ENCODE measurements at regions not wholly inside any gene's neighbourhood (a gene's known extent, or its start where the extent isn't known, plus 50 kb on each side); places are given as distances from the start of the nearest gene placed in this dataset.

DNA sequence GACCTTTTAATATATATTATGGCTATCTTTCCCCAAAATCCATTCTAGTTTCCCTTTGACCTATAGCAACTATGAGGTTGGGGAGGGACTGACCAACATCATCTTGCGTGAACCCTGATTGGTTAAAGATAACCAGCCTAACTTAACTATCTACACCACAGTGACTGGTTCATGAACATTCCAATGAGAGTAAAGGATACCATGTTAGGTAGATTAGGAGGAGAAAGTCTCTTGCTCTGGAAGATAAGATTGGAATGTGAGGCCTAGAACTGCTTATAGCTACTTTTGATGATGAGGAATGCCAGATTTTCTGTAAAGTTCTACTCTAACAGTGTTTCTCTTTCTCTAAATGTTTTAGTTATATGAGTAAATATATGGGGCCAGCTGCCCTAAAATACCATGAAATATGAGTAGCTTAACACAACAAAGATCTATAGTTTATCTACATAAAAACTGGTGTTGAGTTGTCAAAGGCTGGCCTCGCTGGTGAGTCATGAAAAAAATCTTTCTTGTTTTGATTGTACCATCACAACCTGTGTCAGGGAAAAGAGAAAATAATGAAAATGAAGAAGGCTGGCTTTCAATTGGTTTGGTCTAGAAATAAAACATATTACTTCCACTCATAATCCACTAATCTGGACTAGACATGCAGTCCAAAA is 481.4 kb downstream of the NSUN3 start:
- DNase-seq (ENCODE audit: extremely low spot score, insufficient read length, low read depth) = no peak
- FAIRE-seq = no peak

DNA sequence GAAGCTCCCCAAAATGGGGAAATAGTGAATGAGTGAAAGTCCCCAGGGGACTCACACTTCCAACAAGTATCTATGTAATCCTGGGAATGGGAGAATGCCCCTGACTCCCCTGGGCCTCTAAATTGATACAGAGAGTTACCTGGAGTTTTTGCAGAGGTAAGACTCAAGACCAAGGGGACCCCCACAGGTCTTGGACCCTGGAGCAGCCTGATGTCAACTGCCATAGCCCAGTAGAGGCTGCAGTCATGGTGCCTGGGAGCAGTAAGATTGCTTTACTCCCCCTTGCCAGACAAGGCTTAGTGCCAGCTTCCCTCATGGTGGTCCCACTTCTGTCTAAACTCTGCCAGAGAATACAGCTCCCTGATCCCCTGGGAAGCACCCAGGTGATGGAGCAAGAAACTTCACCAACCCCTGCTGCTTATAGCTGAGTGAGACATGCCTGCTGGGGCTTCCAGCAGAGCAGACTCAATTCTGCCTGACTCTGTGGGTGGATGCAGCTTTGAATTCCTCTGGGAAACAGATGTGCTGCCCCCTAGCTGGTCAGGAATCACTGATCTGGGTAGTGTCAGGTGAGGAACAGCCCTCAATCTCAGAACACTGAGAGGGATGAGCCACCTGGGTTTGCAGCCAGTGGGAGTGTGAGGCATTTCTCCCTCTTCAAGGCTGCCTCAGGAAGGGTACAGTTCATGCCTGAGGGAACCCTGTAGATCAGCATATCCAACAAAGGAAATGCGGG is 485.9 kb downstream of the NSUN3 start:
- DNase-seq (ENCODE audit: extremely low spot score, insufficient read length, low read depth) = no peak
- FAIRE-seq = no peak

DNA sequence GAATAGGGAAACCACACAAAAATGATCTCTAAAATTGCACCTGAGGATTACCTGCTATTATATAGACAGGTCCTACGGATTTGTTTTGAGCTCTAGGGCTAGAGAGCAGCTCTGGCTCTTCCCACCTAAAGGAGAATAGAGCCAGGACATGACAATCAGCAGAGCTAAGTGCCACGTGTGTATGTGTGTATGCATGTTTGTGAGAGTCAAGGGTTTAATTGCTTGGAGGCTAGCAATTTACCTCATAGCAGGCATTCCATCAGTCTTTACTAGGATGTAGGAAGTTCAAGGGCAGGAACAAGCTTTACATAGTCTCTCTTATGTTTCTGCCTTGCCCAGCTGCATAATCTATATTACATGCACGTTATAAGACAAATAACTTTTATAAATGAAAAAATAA is 498.2 kb downstream of the NSUN3 start:
- DNase-seq (ENCODE audit: extremely low spot score, insufficient read length, low read depth) = no peak
- no peak for FAIRE-seq

DNA sequence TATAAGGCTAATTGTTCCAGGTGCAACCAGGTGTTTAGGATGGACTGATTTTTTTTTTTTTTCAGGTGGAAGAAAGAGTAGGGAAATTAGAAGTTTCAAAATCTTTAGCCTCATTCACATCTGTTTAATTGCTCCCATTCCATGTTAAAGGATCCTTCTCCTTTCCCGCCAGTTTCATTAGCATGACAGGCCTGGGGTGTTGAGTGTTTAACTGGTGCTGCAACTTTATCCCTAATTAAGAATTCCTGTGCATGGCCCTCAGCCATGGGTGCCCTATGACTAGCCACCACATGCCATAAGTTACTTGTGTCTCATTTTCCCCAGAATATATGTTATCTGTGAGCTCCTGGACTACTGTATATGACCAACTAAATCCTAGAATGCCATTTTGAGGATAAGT is 501.4 kb downstream of the NSUN3 start:
- FAIRE-seq (no peak), DNase-seq (ENCODE audit: extremely low spot score, insufficient read length, low read depth) (no peak)

DNA sequence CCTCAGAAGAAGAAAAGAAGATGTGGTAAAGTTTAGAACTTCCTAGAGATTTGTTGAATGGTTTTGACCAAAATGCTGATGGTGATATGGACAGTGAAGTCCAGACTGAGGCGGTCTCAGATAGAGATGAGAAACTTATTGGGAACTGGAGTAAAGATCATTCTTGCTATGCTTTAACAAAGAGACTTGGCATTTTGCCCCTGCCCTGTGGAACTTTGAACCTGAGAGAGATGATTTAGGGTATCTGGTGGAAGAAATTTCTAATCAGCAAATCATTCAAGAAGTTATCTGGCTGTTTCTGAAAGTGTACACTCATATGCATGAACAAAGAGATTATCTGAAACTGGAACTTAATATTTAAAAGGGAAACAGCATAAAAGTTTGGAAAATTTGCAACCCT is 505.2 kb downstream of the NSUN3 start:
- FAIRE-seq = no peak
- DNase-seq (ENCODE audit: extremely low spot score, insufficient read length, low read depth) = no peak

DNA sequence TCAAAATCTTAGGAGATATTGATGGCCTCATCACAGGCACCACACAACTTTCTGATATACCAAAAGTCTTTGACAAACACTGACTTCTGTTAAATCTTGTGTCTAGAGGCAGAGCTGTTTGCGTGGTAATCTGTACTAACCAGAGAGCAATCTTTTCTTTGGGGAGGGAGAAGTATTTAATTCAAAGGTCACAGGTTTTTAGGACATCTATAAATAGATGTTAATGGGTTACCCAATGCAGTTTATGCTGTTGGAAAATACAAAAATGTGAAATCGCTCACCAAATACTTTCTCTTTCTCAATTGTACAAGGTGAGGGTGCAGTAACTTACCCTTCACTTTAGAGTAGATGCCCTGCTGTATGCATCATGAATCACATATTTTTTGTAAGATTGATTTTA is 510.5 kb downstream of the NSUN3 start:
- DNase-seq (ENCODE audit: extremely low spot score, insufficient read length, low read depth) = no peak
- FAIRE-seq = no peak

DNA sequence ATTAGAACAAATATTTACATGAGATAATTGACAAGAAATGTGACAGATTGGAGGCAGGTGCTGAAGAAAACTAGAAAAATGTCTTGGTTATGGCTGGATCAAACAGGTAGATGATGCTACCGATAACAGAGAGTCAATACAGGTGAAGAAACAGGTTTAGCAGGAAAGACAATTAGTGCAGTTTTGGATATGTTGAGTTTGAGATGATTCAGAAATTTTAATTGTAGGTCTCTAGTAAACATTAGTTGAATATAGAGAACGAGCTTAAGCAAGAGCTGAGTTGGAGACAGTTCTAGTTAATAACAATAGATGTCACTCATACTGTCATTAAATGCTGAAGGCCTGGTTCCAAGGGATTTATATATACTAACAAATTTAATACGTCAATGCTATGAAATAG is 524.4 kb downstream of the NSUN3 start:
- DNase-seq (ENCODE audit: extremely low spot score, insufficient read length, low read depth) (no peak), FAIRE-seq (no peak)

DNA sequence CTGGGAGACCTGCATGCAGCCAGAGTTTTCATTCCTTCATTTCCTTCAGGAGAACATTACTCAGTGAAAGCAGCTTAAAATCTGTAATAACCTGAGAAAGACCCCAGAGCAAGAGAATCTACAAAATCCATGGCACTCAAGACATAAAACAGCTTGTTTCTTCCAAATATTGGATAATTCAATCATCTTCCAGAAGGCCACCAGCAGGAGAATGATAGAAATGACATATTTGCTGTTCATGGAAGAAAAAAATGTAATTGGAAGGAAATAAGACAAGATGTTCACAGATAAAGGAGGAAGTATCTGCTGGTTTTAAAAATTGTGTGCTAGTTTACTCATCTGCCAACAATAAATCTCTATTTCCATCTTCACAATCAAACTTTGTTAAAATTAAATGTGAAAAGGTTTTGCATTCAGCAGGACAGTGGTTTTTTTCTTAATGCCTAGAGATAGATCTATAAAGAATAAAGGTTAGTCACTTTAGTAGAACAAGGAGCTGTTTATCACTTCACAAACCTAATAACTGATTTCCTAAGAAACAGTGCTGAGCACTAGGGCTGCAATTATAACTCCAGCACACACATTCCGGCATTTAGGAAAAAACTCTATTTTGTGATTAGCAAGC is 530.8 kb downstream of the NSUN3 start:
- FAIRE-seq (no peak), DNase-seq (ENCODE audit: extremely low spot score, insufficient read length, low read depth) (no peak)

DNA sequence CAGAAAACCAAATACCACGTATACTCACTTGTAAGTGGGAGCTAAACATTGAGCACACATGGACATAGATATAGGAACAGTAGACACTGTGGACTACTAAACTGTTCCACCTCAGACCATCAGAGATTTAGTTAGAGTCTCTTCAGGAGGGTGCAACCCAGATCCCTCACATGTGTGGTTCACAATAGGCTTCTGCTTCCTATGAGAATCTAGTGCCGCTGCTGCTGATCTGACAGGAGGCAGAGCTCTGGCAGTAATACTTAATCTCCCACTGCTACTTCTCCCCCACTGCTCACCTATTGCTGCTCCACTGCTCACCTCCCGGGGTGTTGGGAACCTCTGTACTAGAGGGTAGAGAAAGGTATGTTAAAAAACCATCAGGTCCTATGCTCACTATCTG is 533.3 kb downstream of the NSUN3 start:
- DNase-seq (ENCODE audit: extremely low spot score, insufficient read length, low read depth) (no peak), FAIRE-seq (no peak)

DNA sequence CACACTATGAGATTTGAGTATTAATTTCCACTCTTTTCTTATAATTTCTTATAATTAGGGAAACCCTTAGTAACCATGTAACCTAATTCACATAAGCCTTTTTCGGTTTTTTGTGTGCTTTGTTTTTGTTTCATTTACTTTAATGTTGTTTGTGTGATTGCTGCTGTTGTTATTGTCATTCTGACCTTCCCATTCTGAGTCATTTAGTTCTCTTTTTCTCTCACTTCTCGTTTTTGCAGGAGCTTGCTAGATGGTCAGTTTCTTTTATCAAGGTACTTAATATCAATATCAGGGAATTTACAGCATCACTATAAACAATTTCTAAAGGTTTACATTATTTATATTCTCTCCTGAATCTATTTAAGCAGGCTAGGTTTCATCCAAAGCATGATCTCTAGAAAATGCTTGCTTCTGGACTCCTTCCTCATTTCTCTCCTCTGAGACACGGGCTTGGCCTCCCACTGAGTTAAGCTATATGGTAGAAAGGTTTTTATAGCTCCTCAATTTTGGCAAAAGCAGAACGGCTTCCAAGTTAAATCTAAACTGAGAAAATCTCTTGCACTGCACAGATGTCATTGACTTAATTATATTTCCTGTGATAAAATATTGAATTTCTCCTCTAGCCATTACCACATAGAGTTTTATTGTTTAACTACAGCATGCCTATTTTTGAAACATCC is 534.2 kb downstream of the NSUN3 start:
- FAIRE-seq (no peak), DNase-seq (ENCODE audit: extremely low spot score, insufficient read length, low read depth) (no peak)

DNA sequence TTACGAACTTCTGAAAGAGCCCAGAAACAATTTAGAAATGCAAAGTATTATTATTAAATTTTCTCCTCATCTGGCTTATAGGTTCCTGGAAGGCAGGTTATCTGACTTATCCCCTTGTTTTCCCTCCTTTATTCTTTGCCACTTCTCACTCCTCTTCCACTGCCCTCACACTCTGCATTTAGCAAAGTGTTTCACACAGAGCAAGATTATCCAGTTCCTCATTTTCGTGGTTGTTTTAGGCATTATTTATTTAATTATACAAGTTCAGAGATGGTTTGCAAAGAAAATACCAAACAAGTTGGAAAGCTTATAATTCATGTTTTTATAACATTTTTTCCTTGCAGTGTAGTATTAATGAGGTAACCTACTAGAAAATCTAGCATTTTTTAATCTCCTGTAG is 544.9 kb downstream of the NSUN3 start:
- DNase-seq (ENCODE audit: extremely low spot score, insufficient read length, low read depth) = no peak
- no peak for FAIRE-seq

DNA sequence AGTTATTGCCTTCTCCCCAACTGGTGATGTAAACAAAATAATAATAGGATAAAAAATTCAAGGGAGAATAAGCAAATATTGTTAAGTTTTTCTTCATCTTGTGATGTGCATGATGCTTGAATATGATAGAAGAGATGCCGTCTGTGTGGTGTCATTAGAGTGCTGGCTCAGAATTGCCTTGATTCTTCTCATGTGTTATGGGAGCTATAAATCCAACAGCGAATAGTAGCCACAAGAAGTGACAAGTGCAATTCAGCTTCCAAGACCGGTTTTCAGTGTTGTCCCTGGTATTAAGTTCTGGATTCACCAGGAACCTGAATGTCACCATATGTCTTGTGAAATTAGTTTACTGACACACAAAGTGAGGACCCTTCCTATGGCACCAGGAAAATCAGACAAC is 547.0 kb downstream of the NSUN3 start:
- no peak for FAIRE-seq
- DNase-seq (ENCODE audit: extremely low spot score, insufficient read length, low read depth) = no peak

DNA sequence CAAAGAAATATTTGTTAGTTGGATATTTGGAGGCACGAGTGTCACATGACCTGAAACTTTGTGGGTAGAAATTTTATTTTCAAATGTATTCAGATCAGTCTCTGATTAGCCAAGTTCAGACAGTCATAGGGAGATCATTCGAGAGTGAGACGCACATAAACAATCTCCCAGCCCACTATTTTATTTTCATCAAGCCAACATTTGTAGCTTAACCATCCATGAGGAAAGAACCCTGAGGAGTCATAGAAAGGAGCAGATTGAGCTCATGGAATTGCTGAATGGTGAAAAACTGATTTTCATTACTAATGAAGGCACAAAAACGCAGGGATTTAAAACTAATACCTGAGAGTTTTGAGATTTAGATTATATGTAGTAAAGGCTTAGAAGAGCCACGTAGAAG is 548.7 kb downstream of the NSUN3 start:
- no peak for FAIRE-seq

DNA sequence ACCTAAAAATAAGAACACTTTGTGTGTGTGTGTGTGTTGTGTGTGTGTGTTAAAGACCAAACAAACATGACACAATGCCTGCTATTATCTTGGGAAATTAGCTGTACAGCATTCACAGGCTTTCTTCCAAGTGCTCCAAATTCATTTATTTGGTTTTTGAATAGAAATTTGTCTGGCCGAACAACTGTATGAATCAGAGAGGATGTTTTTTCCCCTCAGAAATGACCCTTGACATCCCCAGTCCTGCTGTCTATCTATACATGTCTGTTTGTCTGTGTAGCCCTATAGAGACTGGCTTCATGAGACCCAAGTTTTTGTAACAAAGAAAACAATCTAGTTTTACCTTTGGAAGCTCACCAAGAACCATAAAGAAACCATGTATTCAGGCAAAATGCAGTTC is 549.8 kb downstream of the NSUN3 start:
- DNase-seq (ENCODE audit: extremely low spot score, insufficient read length, low read depth) (no peak), FAIRE-seq (no peak)

More for the DNA sequence above, 548.7 kb downstream of the NSUN3 start:
- DNase-seq (ENCODE audit: extremely low spot score, insufficient read length, low read depth) = no peak

DNA sequence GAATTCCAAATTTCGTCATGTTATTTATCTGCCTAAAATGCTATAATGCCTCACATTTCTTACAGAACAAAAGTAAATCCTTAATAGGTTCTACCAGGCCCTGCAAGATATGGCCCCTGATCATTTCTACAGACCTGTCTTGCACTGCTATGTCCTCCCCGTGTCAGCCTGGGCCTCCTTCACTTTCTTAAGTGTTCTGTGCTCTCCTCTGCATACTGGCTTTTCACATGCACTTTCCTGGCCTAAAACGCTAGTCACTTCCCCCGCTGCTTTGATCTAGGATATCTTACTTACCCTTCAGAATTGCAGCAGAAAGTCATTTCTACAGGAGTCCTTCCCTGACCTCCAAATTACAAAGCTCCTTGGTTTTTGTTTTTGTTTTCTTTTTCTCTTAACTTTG is 551.3 kb downstream of the NSUN3 start:
- DNase-seq (ENCODE audit: extremely low spot score, insufficient read length, low read depth) (no peak), FAIRE-seq (no peak)

DNA sequence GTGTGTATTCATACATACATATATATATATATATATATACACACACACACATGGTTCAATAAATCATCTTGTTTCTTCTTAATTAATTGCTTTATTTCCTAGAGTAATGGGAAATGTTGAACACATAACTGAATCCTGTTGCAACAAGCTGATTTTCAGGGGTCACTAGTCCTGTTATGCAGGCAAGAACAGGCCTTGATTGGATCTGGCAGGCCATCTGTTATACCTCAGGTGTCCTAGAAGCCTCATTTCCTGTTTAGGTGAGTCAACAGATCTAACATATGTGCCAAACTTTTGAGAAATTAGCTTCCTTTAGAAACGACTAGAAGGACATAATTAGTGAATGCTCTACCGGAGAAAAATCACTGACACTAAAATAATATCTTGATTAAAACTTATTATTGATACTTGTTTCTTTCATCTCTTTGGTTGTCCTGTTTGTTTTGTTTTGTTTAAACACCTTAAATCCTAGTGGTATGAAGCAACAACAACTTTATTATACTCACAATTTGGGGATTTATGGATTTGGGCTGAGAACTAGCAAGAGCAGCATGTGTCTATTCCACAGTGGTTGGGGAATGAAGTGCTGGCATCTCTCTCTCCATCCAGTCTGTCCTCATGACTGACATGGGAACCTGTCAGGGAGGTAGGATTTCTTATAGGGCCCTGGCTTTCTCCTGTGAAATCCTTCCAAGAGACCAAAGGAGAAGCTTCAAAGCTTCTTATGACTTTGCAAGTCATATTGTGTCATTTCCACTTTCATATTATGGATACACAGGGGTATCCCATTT is 552.6 kb downstream of the NSUN3 start:
- DNase-seq (ENCODE audit: extremely low spot score, insufficient read length, low read depth) (no peak), FAIRE-seq (no peak)

DNA sequence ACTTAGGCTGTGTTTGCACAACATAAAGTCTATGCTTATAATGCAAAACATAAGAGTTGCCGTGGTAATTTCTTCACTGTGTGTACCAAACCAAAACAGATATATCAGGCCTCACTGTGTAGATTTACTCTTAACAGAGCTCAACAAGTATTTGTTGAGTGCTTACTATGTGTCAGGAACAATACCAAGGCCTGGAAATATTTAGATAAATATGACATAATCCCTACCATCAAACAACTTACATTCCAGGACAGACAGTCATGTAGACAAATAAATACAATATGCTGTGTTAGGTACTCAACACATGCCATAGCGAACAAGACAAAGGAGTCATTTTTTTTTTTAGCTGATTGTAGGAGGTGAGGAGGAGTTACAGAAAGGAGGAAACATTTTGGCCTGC is 554.0 kb downstream of the NSUN3 start:
- FAIRE-seq (no peak), DNase-seq (ENCODE audit: extremely low spot score, insufficient read length, low read depth) (no peak)

DNA sequence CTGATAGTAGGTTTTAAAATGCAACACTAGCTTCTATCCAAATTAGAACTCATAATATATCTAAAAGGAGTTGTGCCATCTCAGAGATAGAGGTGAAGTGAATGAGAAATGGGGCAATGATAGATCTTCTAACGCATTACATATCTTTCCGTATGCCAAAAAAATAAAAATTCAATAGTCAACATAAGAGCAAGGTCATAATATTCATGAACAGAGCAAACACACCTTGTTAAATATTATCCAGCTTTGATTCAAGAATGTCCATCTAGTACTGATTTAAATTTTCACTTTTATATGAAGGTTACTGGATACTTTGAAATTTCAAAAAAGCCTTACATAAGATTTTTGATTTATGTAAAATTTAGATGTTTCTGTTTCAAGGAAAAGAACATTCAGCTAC is 554.5 kb downstream of the NSUN3 start:
- no peak for DNase-seq (ENCODE audit: extremely low spot score, insufficient read length, low read depth)
- no peak for FAIRE-seq

DNA sequence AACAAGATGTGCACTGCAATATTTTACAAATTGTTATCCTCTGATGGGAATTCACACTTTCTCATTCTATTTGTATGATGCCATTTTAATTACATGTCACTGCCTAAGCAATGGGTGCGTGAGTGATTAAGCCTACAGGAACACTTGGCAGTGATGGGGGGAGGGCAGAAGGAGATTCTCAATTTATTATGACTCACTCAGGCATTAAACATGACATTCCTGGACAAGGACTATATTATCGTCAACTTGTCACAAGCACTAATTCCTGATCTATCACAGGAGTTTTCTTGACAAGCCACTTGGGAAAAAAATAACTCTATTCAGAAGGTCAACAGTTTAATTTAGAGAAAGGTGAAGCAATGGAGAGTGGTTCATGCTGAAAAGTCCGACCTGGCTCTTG is 556.8 kb downstream of the NSUN3 start:
- DNase-seq (ENCODE audit: extremely low spot score, insufficient read length, low read depth) = no peak
- FAIRE-seq = no peak

DNA sequence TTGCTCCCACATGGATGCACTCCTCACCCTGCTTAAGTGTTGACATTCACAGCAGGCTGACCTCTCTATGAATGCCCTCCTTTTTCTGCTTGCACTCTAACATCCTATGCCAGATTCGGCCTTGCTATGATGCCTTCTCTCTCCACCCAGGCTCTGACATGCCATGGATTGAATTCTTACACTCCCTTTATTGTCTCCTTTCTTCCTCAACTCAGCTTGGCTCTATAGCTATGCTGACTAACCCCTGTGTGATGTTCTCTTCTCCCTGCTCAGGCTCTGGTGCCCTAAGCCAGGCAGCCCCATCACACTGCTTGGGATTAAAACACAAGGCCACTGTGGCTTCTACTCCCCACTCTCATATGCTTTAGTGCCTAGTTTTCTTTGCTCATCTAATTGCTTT is 563.7 kb downstream of the NSUN3 start:
- DNase-seq (ENCODE audit: extremely low spot score, insufficient read length, low read depth) (no peak), FAIRE-seq (no peak)
